K562 (cell line): ENCODE measurements at regions not wholly inside any gene's neighbourhood (a gene's known extent, or its start where the extent isn't known, plus 50 kb on each side); places are given as distances from the start of the nearest gene placed in this dataset.

Source experiments
- ATAC-seq: fragments of 200-7000 bp; cut with Tn5 transposase; 3 replicates; pipeline ENCODE4 v1.9.1; 2020; ENCODE audit warnings: moderate library complexity
- BruUV-seq: library from RNA; stranded (reverse); fragments of 400-500 nt; replicated peaks from 2 replicates; lab custom pipeline; 2021; lab: Mats Ljungman, UMichigan
- CTCF ChIA-PET: fragments of 300-600 bp; formaldehyde crosslinking; extraction: SDS; loops from one replicate; lab custom pipeline; 2021; ENCODE audit warnings: low intra/inter-chr PET ratio; lab: Yijun Ruan, JAX
- POLR2A ChIA-PET: fragments of 300-600, 350-650 bp; sonication (Branson Sonifier 250); formaldehyde crosslinking; extraction: SDS; loops from one replicate; lab custom pipeline; 2021; ENCODE audit warnings: antibody characterized with exemption, inconsistent platforms; lab: Yijun Ruan, JAX
- DNase-seq, 4 experiments: peaks; one replicate each; pipeline versions ENCODE4 v3.0.0 to v3.0.0-alpha.2; 2011 to 2018; ENCODE audit warnings: low spot score in 3 of 4, mixed read lengths in 3 of 4; ENCODE audit errors: extremely low read depth in 1 of 4
- FAIRE-seq: peaks from 2 replicates; lab custom pipeline; 2011; peaks lifted over from hg19 to GRCh38; lab: Jason Lieb, UNC
- H2AFZ ChIP-seq: 2 replicates; pipeline ENCODE4 v1.6.0; 2011; ENCODE audit warnings: low read depth, low read length, control low read depth, inconsistent platforms
- H3K27ac ChIP-seq: fragments of 200-600 bp; 3 replicates; pipeline ENCODE4 v1.8.0; 2011; ENCODE audit warnings: low read depth, mild to moderate bottlenecking, control low read depth, inconsistent platforms, low read length, moderate library complexity, mixed read lengths; ENCODE audit errors: extremely low read depth
- H3K27me3 ChIP-seq, 2 experiments: fragments of 300-600 bp in 1 of 2; 2 replicates in 1 of 2; 3 replicates in 1 of 2; pipeline versions ENCODE4 v1.6.0 to v1.8.0; 2011; ENCODE audit warnings: inconsistent platforms in 2 of 2, low read length in 2 of 2, mild to moderate bottlenecking in 1 of 2, mixed read lengths in 1 of 2, moderate library complexity in 1 of 2; ENCODE audit not compliant: control insufficient read depth in 2 of 2, insufficient read depth in 2 of 2
- H3K36me3 ChIP-seq: fragments of 300-600 bp; 3 replicates; pipeline ENCODE4 v1.8.0; 2011; ENCODE audit warnings: mild to moderate bottlenecking, low read length, inconsistent platforms; ENCODE audit not compliant: control insufficient read depth, insufficient read depth
- H3K4me1 ChIP-seq, 2 experiments: fragments of 200-600 bp in 1 of 2; replicated peaks in 1 of 2; 2 replicates in 1 of 2; 3 replicates in 1 of 2; pipeline versions ENCODE4 v1.5.1 to v1.8.0; 2011; ENCODE audit warnings: inconsistent platforms in 2 of 2, low read length in 2 of 2, mild to moderate bottlenecking in 1 of 2, mixed read lengths in 1 of 2, moderate library complexity in 1 of 2; ENCODE audit not compliant: control insufficient read depth in 2 of 2, insufficient read depth in 2 of 2
- H3K4me2 ChIP-seq: 2 replicates; pipeline ENCODE4 v1.6.1; 2011; ENCODE audit warnings: low read length, control low read depth, inconsistent platforms, mixed read lengths; ENCODE audit not compliant: insufficient read depth
- H3K4me3 ChIP-seq: fragments of 200-600 bp; sonication (generic), shearing (Covaris generic); 2 replicates; pipeline ENCODE4 v1.5.1; 2016; ENCODE audit warnings: control low read depth, inconsistent platforms
- H3K79me2 ChIP-seq: fragments of 200-600 bp; 3 replicates; pipeline ENCODE4 v1.8.0; 2011; ENCODE audit warnings: low read length, inconsistent platforms; ENCODE audit not compliant: control insufficient read depth, insufficient read depth
- H3K9ac ChIP-seq, 2 experiments: 2 replicates each; pipeline versions ENCODE4 v1.6.0 to v1.6.1; 2011; ENCODE audit warnings: low read depth in 2 of 2, low read length in 2 of 2, control low read depth in 1 of 2, inconsistent platforms in 1 of 2, mild to moderate bottlenecking in 1 of 2, mixed read lengths in 1 of 2; ENCODE audit not compliant: insufficient read depth in 1 of 2
- H3K9me1 ChIP-seq: one replicate; pipeline ENCODE4 v1.6.0; 2011; ENCODE audit warnings: inconsistent platforms, mild to moderate bottlenecking, low read length, moderate library complexity; ENCODE audit not compliant: control insufficient read depth, insufficient read depth
- H3K9me3 ChIP-seq: replicated peaks from 2 replicates; pipeline ENCODE4 v1.5.1; 2011; ENCODE audit warnings: low read depth, low read length, inconsistent platforms; ENCODE audit not compliant: control insufficient read depth, insufficient read depth
- H4K20me1 ChIP-seq: replicated peaks from 2 replicates; pipeline ENCODE4 v1.6.1; 2011; ENCODE audit warnings: low read length, inconsistent platforms, mixed read lengths; ENCODE audit not compliant: control insufficient read depth, insufficient read depth
- HDAC1 ChIP-seq, 2 experiments: fragments of 450-650 bp; IDR thresholded peaks; 2 replicates each; pipeline ENCODE4 v1.6.1; 2016 to 2017; ENCODE audit warnings: inconsistent platforms in 1 of 2, mild to moderate bottlenecking in 1 of 2, moderate library complexity in 1 of 2
- JUNB ChIP-seq: fragments of 450-650 bp; formaldehyde crosslinking; conservative IDR thresholded peaks from 2 replicates; pipeline ENCODE4 v1.4.0; 2020; ENCODE audit warnings: mild to moderate bottlenecking
- KLF16 ChIP-seq: IDR thresholded peaks from 2 replicates; pipeline ENCODE4 v1.6.1; 2016; ENCODE audit warnings: antibody characterized with exemption
- SNIP1 ChIP-seq: fragments of 450-650 bp; IDR thresholded peaks from 2 replicates; pipeline ENCODE4 v1.7.1; 2017; ENCODE audit warnings: low read depth, mild to moderate bottlenecking
- ZNF695 ChIP-seq: fragments of 450-650 bp; formaldehyde crosslinking; IDR thresholded peaks from 2 replicates; pipeline ENCODE4 v1.4.0; 2020; ENCODE audit warnings: mild to moderate bottlenecking, moderate library complexity
- WGBS: fragments of 100-300 bp; shearing (Covaris generic); methylation state at CpG from one replicate; pipeline ENCODE4 v1.1.6; 2016; ENCODE audit warnings: low coverage, mixed read lengths; ENCODE audit not compliant: insufficient coverage; ENCODE audit errors: missing lambda C conversion rate; 5-methylcytosine and 5-hydroxymethylcytosine counted together
- in situ Hi-C: fragments of 300-500 bp; cut with MboI; formaldehyde crosslinking; loops from 4 replicates; pipeline ENCODE4 v1.15.0; 2018; ENCODE audit warnings: inconsistent platforms, mixed read lengths
- intact Hi-C: fragments of 100-400 bp; cut with micrococcal nuclease; formaldehyde crosslinking; loops from 2 replicates; pipeline ENCODE4 v1.14.2; 2022
- TF ChIP-seq, protein P1 (sequence below): fragments of 450-650 bp; formaldehyde crosslinking; IDR thresholded peaks from 2 replicates; pipeline ENCODE4 v1.4.0; 2022; ENCODE audit warnings: missing genetic modification characterization
- TF ChIP-seq, protein P2 (sequence below): fragments of 250-450 bp; sonication (Bioruptor Pico); IDR thresholded peaks from 2 replicates; pipeline ENCODE4 v1.8.0; 2022; ENCODE audit warnings: moderate library complexity, mild to moderate bottlenecking, inconsistent platforms
- TF ChIP-seq, protein P3 (sequence below): fragments of 450-650 bp; IDR thresholded peaks from 2 replicates; pipeline ENCODE4 v1.6.1; 2016

DNA sequence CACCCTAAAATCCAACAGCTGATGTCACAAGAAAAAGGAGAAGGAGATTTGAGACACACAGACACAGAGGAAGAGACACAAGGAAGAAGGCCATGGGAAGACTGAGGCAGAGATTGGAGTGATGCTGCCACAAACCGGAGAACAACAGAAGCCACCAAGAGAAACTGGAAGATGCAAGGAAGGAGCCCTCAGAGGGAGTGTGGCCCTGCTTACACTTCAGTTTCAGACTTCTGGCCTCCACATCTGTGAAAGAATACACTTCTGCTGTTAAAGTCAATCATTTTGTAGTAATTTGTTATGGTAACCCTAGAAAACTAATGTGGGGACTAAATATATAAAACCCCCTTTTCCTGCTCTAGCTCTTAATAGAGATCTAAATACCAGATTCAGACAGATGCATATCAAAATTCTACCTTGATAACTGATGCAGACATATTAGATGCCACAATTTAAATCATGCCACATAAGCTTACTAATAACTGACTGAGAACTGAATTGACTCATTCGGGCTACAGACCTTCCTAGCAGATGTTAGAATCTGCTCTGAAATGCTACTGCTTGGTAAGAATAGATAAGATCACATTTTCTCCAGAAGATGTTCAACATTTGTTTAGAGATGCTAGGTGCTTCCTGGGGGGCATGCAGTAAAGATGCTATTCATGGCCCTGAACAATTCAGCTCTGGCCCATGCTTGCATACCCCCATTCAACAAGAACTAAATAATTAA, 113.1 kb upstream of the CCND2 start (continued):
- TF ChIP-seq, protein P1, sequence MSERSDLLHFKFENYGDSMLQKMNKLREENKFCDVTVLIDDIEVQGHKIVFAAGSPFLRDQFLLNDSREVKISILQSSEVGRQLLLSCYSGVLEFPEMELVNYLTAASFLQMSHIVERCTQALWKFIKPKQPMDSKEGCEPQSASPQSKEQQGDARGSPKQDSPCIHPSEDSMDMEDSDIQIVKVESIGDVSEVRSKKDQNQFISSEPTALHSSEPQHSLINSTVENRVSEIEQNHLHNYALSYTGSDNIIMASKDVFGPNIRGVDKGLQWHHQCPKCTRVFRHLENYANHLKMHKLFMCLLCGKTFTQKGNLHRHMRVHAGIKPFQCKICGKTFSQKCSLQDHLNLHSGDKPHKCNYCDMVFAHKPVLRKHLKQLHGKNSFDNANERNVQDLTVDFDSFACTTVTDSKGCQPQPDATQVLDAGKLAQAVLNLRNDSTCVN (CRISPR knock-in tag) = no peak
- TF ChIP-seq, protein P2, sequence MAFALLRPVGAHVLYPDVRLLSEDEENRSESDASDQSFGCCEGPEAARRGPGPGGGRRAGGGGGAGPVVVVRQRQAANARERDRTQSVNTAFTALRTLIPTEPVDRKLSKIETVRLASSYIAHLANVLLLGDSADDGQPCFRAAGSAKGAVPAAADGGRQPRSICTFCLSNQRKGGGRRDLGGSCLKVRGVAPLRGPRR (CRISPR knock-in tag) = no peak
- TF ChIP-seq HDAC1 (IDR thresholded peaks at IDR 0.05) = no peak
- no peak for TF ChIP-seq SNIP1
- no peak for TF ChIP-seq KLF16

DNA sequence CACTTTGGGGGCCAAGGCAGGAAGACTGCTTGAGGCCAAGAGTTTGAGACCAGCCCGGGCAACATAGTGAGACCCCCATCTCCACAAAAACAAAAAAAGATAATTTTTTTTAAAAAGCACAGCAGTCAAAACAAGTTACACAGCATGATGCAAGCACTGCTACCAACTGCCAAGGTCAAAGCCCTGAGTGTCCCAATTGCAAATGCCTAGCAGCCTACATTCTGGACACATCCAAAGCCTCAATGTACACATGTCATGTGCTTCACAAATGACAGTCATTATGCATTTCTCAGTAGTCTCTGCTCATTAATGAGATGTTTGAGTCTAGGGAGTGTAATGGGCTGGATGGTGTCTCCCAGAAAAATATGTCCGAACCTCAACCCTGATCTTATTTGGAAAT, 113.7 kb upstream of the CCND2 start:
- Histone ChIP-seq H3K27ac (no peak overlapping the region), H3K27me3 (no peaks in the 10 kb centered on the region), H3K9ac (no peak overlapping the region)
- no TSS peak for BruUV-seq
- WGBS = 61% methylated on average over 2 of the region's 2 CpGs
- TF ChIP-seq JUNB (CRISPR knock-in tag) (no peak), ZNF695 (CRISPR knock-in tag) (no peak)
- TF ChIP-seq, protein P3, sequence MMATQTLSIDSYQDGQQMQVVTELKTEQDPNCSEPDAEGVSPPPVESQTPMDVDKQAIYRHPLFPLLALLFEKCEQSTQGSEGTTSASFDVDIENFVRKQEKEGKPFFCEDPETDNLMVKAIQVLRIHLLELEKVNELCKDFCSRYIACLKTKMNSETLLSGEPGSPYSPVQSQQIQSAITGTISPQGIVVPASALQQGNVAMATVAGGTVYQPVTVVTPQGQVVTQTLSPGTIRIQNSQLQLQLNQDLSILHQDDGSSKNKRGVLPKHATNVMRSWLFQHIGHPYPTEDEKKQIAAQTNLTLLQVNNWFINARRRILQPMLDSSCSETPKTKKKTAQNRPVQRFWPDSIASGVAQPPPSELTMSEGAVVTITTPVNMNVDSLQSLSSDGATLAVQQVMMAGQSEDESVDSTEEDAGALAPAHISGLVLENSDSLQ = no peak
- TF ChIP-seq, all 486 proteins: peak for 0
- no peak overlapping the region for H3K4me2 ChIP-seq
- DNase-seq (no peak), ATAC-seq (no peak), FAIRE-seq (no peak)
- no peaks in the 10 kb centered on the region for H4K20me1 ChIP-seq
- H3K4me3 ChIP-seq = no peak overlapping the region
- in situ Hi-C loops = no loop called here
- H3K9me3 ChIP-seq = no peaks in the 10 kb centered on the region
- ChIA-PET POLR2A (interaction anchor here (1.0 kb wide), 1 partner anchor 10 kb away, joined by 4 read pairs; no protein-coding TSS in a partner anchor), CTCF (no interaction called here)
- no peaks in the 10 kb centered on the region for H3K36me3 ChIP-seq
- H3K4me1 ChIP-seq = peaks cover 0 to 3% of the 10 kb centered on the region in 2 experiments; a peak in 3 of 5 replicates
- intact Hi-C loops = no loop called here
- no peak overlapping the region for H2AFZ ChIP-seq
- H3K79me2 ChIP-seq = no peaks in the 10 kb centered on the region
- H3K9me1 ChIP-seq = no peaks in the 10 kb centered on the region
